WTC11 (cell line): ENCODE measurements at regions not wholly inside any gene's neighbourhood (a gene's known extent, or its start where the extent isn't known, plus 50 kb on each side); places are given as distances from the start of the nearest gene placed in this dataset.

ENCODE experiments used
- ATAC-seq: fragments of 200-7000 bp; cut with Tn5 transposase; 2 replicates; pipeline ENCODE4 v1.10.0; 2021; ENCODE audit warnings: mild to moderate bottlenecking, moderate library complexity
- CTCF ChIA-PET: fragments of 300-600 bp; sonication (Branson Sonifier 250); formaldehyde crosslinking; loops from one replicate; lab custom pipeline; 2021; ENCODE audit warnings: antibody characterized with exemption; lab: Charles Lee
- POLR2A ChIA-PET: fragments of 350-600 bp; sonication (Branson Sonifier 250); formaldehyde crosslinking; loops from one replicate; lab custom pipeline; 2021; ENCODE audit warnings: antibody characterized with exemption; lab: Charles Lee
- DNase-seq: peaks from one replicate; pipeline ENCODE4 v3.0.0; 2021; ENCODE audit warnings: low spot score
- H3K27ac Mint-ChIP-seq: 2 replicates; pipeline ENCODE4 v1.8.0; 2021; ENCODE audit warnings: mixed read lengths
- H3K27me3 Mint-ChIP-seq: 2 replicates; pipeline ENCODE4 v1.8.0; 2021; ENCODE audit warnings: low read depth, mild to moderate bottlenecking, moderate library complexity, mixed read lengths
- H3K36me3 Mint-ChIP-seq: 2 replicates; pipeline ENCODE4 v1.8.0; 2021; ENCODE audit warnings: mixed read lengths
- H3K4me1 Mint-ChIP-seq: 2 replicates; pipeline ENCODE4 v1.8.0; 2022; ENCODE audit warnings: mixed read lengths
- H3K4me3 Mint-ChIP-seq: 2 replicates; pipeline ENCODE4 v1.8.0; 2021; ENCODE audit warnings: mild to moderate bottlenecking, moderate library complexity, mixed read lengths
- H3K9me3 Mint-ChIP-seq: 2 replicates; pipeline ENCODE4 v1.8.0; 2021; ENCODE audit warnings: mixed read lengths
- ATF1 ChIP-seq: sonication (generic); formaldehyde crosslinking; IDR thresholded peaks from 2 replicates; pipeline ENCODE4 v1.8.1; 2023; ENCODE audit warnings: mild to moderate bottlenecking, moderate library complexity, missing genetic modification reagents
- CREB1 ChIP-seq: sonication (generic); formaldehyde crosslinking; IDR thresholded peaks from 2 replicates; pipeline ENCODE4 v1.8.0; 2023; ENCODE audit warnings: mild to moderate bottlenecking, missing genetic modification reagents
- ETV6 ChIP-seq: sonication (generic); formaldehyde crosslinking; IDR thresholded peaks from 2 replicates; pipeline ENCODE4 v1.8.1; 2022; ENCODE audit warnings: mild to moderate bottlenecking, missing genetic modification reagents
- GABPB1 ChIP-seq: sonication (generic); formaldehyde crosslinking; IDR thresholded peaks from 2 replicates; pipeline ENCODE4 v1.8.1; 2023; ENCODE audit warnings: mild to moderate bottlenecking, missing genetic modification reagents
- IRF2 ChIP-seq: sonication (generic); formaldehyde crosslinking; IDR thresholded peaks from 2 replicates; pipeline ENCODE4 v1.8.0; 2022; ENCODE audit warnings: low read depth, missing genetic modification reagents, borderline replicate concordance
- JUN ChIP-seq: sonication (generic); formaldehyde crosslinking; IDR thresholded peaks from 2 replicates; pipeline ENCODE4 v1.8.0; 2023; ENCODE audit warnings: mild to moderate bottlenecking, missing genetic modification reagents
- KAT7 ChIP-seq: sonication (generic); formaldehyde crosslinking; IDR thresholded peaks from 2 replicates; pipeline ENCODE4 v1.8.1; 2023; ENCODE audit warnings: missing genetic modification reagents, mild to moderate bottlenecking, borderline replicate concordance
- NFATC4 ChIP-seq: fragments of 250-450 bp; sonication (Bioruptor Pico); IDR thresholded peaks from 2 replicates; pipeline ENCODE4 v1.9.0; 2021; ENCODE audit warnings: mild to moderate bottlenecking
- PRRX2 ChIP-seq: fragments of 250-450 bp; sonication (Bioruptor Pico); IDR thresholded peaks from 2 replicates; pipeline ENCODE4 v1.8.0; 2021; ENCODE audit warnings: mild to moderate bottlenecking
- SP1 ChIP-seq: sonication (generic); formaldehyde crosslinking; conservative IDR thresholded peaks from 2 replicates; pipeline ENCODE4 v1.8.1; 2022; ENCODE audit warnings: missing genetic modification reagents
- TEAD1 ChIP-seq: sonication (generic); formaldehyde crosslinking; IDR thresholded peaks from 2 replicates; pipeline ENCODE4 v1.8.0; 2022; ENCODE audit warnings: mild to moderate bottlenecking, missing genetic modification reagents
- ZNF232 ChIP-seq: sonication (generic); formaldehyde crosslinking; IDR thresholded peaks from 2 replicates; pipeline ENCODE4 v1.8.0; 2022; ENCODE audit warnings: mild to moderate bottlenecking, missing genetic modification reagents
- TF ChIP-seq, protein P1 (sequence below): sonication (generic); formaldehyde crosslinking; IDR thresholded peaks from 2 replicates; pipeline ENCODE4 v1.8.0; 2023; ENCODE audit warnings: missing genetic modification reagents, mild to moderate bottlenecking, borderline replicate concordance
- TF ChIP-seq, protein P2 (sequence below): sonication (generic); formaldehyde crosslinking; IDR thresholded peaks from 2 replicates; pipeline ENCODE4 v1.8.0; 2022; ENCODE audit warnings: mild to moderate bottlenecking, missing genetic modification reagents
- TF ChIP-seq, protein P3 (sequence below): sonication (generic); formaldehyde crosslinking; conservative IDR thresholded peaks from 2 replicates; pipeline ENCODE4 v1.8.1; 2023; ENCODE audit warnings: mild to moderate bottlenecking, low read depth, missing genetic modification reagents, moderate library complexity
- TF ChIP-seq, protein P4 (sequence below): sonication (generic); formaldehyde crosslinking; IDR thresholded peaks from 2 replicates; pipeline ENCODE4 v1.8.1; 2022; ENCODE audit warnings: low read depth, mild to moderate bottlenecking, moderate library complexity, missing genetic modification reagents, borderline replicate concordance
- TF ChIP-seq, protein P5 (sequence below): fragments of 250-450 bp; sonication (Bioruptor Pico); IDR thresholded peaks from 2 replicates; pipeline ENCODE4 v1.9.0; 2021; ENCODE audit warnings: mild to moderate bottlenecking
- TF ChIP-seq, protein P6 (sequence below): fragments of 250-450 bp; sonication (Bioruptor Pico); IDR thresholded peaks from 2 replicates; pipeline ENCODE4 v1.9.0; 2021; ENCODE audit warnings: moderate library complexity, mild to moderate bottlenecking, inconsistent platforms, borderline replicate concordance
- TF ChIP-seq, protein P7 (sequence below): sonication (generic); formaldehyde crosslinking; IDR thresholded peaks from 2 replicates; pipeline ENCODE4 v1.8.1; 2022; ENCODE audit warnings: mild to moderate bottlenecking, moderate library complexity, missing genetic modification reagents

DNA sequence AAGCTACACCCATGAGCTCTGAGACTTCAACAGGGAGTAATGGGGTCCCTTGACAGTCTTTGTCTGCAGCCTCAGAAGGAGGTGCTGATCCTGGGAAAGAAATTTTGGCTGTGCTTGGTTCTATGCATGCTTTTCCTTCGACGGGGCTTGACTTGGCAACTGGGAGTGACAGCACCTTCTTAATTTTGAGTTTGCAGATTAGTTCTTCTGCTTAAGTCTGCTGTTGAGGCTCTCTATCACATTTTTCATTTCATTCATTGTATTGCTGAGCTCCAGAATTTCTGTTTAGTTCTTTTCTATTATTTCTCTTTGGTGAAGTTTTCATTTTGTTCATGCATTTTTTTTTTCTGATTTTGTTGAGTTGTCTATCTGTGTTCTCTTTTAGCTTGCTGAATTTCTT is 125.6 kb downstream of the SNX19 start:
- Mint-ChIP-seq H3K4me1 (peaks cover 25% of the 10 kb centered on the region), H3K27me3 (no peaks in the 10 kb centered on the region; the same call in 1 of the 2 replicates), H3K36me3 (no peaks in the 10 kb centered on the region; the same call in 1 of the 2 replicates), H3K27ac (no peak overlapping the region), H3K4me3 (no peak overlapping the region), H3K9me3 (peaks cover 25% of the 10 kb centered on the region)
- TF ChIP-seq, protein P1, sequence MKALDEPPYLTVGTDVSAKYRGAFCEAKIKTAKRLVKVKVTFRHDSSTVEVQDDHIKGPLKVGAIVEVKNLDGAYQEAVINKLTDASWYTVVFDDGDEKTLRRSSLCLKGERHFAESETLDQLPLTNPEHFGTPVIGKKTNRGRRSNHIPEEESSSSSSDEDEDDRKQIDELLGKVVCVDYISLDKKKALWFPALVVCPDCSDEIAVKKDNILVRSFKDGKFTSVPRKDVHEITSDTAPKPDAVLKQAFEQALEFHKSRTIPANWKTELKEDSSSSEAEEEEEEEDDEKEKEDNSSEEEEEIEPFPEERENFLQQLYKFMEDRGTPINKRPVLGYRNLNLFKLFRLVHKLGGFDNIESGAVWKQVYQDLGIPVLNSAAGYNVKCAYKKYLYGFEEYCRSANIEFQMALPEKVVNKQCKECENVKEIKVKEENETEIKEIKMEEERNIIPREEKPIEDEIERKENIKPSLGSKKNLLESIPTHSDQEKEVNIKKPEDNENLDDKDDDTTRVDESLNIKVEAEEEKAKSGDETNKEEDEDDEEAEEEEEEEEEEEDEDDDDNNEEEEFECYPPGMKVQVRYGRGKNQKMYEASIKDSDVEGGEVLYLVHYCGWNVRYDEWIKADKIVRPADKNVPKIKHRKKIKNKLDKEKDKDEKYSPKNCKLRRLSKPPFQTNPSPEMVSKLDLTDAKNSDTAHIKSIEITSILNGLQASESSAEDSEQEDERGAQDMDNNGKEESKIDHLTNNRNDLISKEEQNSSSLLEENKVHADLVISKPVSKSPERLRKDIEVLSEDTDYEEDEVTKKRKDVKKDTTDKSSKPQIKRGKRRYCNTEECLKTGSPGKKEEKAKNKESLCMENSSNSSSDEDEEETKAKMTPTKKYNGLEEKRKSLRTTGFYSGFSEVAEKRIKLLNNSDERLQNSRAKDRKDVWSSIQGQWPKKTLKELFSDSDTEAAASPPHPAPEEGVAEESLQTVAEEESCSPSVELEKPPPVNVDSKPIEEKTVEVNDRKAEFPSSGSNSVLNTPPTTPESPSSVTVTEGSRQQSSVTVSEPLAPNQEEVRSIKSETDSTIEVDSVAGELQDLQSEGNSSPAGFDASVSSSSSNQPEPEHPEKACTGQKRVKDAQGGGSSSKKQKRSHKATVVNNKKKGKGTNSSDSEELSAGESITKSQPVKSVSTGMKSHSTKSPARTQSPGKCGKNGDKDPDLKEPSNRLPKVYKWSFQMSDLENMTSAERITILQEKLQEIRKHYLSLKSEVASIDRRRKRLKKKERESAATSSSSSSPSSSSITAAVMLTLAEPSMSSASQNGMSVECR, result no peak
- TF ChIP-seq SP1 (CRISPR knock-in tag), result no peak
- TF ChIP-seq, protein P2, sequence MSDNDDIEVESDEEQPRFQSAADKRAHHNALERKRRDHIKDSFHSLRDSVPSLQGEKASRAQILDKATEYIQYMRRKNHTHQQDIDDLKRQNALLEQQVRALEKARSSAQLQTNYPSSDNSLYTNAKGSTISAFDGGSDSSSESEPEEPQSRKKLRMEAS (CRISPR knock-in tag), result no peak
- TF ChIP-seq, protein P3, sequence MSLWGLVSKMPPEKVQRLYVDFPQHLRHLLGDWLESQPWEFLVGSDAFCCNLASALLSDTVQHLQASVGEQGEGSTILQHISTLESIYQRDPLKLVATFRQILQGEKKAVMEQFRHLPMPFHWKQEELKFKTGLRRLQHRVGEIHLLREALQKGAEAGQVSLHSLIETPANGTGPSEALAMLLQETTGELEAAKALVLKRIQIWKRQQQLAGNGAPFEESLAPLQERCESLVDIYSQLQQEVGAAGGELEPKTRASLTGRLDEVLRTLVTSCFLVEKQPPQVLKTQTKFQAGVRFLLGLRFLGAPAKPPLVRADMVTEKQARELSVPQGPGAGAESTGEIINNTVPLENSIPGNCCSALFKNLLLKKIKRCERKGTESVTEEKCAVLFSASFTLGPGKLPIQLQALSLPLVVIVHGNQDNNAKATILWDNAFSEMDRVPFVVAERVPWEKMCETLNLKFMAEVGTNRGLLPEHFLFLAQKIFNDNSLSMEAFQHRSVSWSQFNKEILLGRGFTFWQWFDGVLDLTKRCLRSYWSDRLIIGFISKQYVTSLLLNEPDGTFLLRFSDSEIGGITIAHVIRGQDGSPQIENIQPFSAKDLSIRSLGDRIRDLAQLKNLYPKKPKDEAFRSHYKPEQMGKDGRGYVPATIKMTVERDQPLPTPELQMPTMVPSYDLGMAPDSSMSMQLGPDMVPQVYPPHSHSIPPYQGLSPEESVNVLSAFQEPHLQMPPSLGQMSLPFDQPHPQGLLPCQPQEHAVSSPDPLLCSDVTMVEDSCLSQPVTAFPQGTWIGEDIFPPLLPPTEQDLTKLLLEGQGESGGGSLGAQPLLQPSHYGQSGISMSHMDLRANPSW (CRISPR knock-in tag), result no peak
- TF ChIP-seq, protein P4, sequence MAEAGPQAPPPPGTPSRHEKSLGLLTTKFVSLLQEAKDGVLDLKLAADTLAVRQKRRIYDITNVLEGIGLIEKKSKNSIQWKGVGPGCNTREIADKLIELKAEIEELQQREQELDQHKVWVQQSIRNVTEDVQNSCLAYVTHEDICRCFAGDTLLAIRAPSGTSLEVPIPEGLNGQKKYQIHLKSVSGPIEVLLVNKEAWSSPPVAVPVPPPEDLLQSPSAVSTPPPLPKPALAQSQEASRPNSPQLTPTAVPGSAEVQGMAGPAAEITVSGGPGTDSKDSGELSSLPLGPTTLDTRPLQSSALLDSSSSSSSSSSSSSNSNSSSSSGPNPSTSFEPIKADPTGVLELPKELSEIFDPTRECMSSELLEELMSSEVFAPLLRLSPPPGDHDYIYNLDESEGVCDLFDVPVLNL (CRISPR knock-in tag), result no peak
- DNase-seq (no peak), ATAC-seq (no peak)
- ChIA-PET POLR2A (no interaction called here), CTCF (no interaction called here)

DNA sequence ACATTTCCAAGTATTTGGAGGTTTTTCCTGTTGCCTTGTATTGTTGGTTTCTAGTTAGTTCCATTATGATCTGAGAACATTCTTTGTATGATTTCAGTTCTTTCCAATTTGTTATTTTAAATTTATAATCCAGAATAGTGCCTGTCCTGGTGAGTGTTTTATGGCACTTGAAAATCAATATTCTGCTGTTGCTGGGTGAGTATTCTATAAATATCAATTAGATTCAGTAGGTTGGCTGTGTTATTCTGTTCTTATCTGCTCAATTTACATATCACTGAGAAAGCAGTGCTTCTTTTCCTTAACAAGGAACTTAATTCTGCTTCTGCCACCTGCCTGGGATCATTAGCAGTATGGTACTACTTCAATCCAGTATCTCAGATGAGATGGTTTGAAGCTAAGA is 123.5 kb downstream of the SNX19 start:
- POLR2A ChIA-PET, result no interaction called here
- DNase-seq, result no peak
- H3K4me1 Mint-ChIP-seq, result peaks cover 9% of the 10 kb centered on the region

DNA sequence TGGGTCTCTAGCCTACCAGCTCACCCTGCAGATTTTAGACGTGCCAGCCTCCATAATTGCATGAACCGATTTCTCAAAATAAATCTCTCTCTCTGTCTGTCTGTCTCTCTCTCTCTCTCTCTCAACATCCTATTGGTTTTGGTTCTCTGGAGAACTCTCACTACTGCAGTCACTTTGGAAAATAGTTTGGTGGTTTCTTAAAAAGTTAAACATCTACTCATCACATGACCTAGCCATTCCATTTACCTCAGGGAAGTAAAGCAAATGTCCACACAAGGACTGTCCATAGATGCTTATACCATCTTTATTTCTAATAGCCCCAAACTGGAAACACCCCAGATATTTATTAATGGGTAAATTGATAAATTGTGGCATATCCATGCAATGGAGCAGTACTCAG is 119.5 kb downstream of the SNX19 start:
- ChIA-PET POLR2A (no interaction called here), CTCF (no interaction called here)
- Mint-ChIP-seq H3K27ac (no peak overlapping the region), H3K9me3 (peaks cover 19% of the 10 kb centered on the region), H3K27me3 (no peaks in the 10 kb centered on the region), H3K4me1 (peaks cover 11% of the 10 kb centered on the region), H3K4me3 (no peak overlapping the region), H3K36me3 (no peaks in the 10 kb centered on the region)
- ATAC-seq (no peak), DNase-seq (no peak)
- TF ChIP-seq ATF1 (CRISPR knock-in tag) (no peak), ETV6 (no peak), SP1 (CRISPR knock-in tag) (no peak), NFATC4 (no peak), GABPB1 (CRISPR knock-in tag) (no peak), TEAD1 (CRISPR knock-in tag) (no peak), IRF2 (no peak), JUN (CRISPR knock-in tag) (no peak), PRRX2 (CRISPR knock-in tag) (no peak), KAT7 (no peak)
- TF ChIP-seq, protein P5, sequence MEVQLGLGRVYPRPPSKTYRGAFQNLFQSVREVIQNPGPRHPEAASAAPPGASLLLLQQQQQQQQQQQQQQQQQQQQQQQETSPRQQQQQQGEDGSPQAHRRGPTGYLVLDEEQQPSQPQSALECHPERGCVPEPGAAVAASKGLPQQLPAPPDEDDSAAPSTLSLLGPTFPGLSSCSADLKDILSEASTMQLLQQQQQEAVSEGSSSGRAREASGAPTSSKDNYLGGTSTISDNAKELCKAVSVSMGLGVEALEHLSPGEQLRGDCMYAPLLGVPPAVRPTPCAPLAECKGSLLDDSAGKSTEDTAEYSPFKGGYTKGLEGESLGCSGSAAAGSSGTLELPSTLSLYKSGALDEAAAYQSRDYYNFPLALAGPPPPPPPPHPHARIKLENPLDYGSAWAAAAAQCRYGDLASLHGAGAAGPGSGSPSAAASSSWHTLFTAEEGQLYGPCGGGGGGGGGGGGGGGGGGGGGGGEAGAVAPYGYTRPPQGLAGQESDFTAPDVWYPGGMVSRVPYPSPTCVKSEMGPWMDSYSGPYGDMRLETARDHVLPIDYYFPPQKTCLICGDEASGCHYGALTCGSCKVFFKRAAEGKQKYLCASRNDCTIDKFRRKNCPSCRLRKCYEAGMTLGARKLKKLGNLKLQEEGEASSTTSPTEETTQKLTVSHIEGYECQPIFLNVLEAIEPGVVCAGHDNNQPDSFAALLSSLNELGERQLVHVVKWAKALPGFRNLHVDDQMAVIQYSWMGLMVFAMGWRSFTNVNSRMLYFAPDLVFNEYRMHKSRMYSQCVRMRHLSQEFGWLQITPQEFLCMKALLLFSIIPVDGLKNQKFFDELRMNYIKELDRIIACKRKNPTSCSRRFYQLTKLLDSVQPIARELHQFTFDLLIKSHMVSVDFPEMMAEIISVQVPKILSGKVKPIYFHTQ (CRISPR knock-in tag), result no peak
- TF ChIP-seq, protein P4 (CRISPR knock-in tag), result no peak
- TF ChIP-seq, protein P6, sequence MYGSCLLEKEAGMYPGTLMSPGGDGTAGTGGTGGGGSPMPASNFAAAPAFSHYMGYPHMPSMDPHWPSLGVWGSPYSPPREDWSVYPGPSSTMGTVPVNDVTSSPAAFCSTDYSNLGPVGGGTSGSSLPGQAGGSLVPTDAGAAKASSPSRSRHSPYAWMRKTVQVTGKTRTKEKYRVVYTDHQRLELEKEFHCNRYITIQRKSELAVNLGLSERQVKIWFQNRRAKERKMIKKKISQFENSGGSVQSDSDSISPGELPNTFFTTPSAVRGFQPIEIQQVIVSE, result no peak
- TF ChIP-seq, protein P7, sequence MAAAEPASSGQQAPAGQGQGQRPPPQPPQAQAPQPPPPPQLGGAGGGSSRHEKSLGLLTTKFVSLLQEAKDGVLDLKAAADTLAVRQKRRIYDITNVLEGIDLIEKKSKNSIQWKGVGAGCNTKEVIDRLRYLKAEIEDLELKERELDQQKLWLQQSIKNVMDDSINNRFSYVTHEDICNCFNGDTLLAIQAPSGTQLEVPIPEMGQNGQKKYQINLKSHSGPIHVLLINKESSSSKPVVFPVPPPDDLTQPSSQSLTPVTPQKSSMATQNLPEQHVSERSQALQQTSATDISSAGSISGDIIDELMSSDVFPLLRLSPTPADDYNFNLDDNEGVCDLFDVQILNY (CRISPR knock-in tag), result no peak

More for the DNA sequence above, 123.5 kb downstream of the SNX19 start:
- Mint-ChIP-seq H3K9me3 (peaks cover 23% of the 10 kb centered on the region), H3K4me3 (no peak overlapping the region), H3K36me3 (no peaks in the 10 kb centered on the region; the same call in 1 of the 2 replicates), H3K27me3 (no peaks in the 10 kb centered on the region; the same call in 1 of the 2 replicates), H3K27ac (no peak overlapping the region)
- no peak for TF ChIP-seq ZNF232 (CRISPR knock-in tag)
- TF ChIP-seq CREB1 (CRISPR knock-in tag), result no peak
- ATAC-seq, result no peak
- CTCF ChIA-PET, result no interaction called here
